Mesenchymal stem cell (in vitro differentiated cells and primary cell): ENCODE measurements at regions not wholly inside any gene's neighbourhood (a gene's known extent, or its start where the extent isn't known, plus 50 kb on each side); places are given as distances from the start of the nearest gene placed in this dataset.

ENCODE experiments used
- DNase-seq: peaks from one replicate; pipeline ENCODE4 v3.0.0-alpha.2; 2013
- H2AFZ ChIP-seq: one replicate; pipeline ENCODE4 v1.6.1; 2013; ENCODE audit warnings: low read depth, mild to moderate bottlenecking, control low read depth, inconsistent platforms, low read length, moderate library complexity
- H2AK5ac ChIP-seq: 2 replicates; pipeline ENCODE4 v1.6.1; 2013; ENCODE audit warnings: low read length, moderate library complexity, mild to moderate bottlenecking, inconsistent platforms; ENCODE audit not compliant: severe bottlenecking
- H2BK120ac ChIP-seq: one replicate; pipeline ENCODE4 v1.6.1; 2013; ENCODE audit warnings: low read depth, mild to moderate bottlenecking, inconsistent platforms, low read length, moderate library complexity
- H2BK12ac ChIP-seq, 2 experiments: one replicate each; pipeline ENCODE4 v1.6.1; 2013; ENCODE audit warnings: inconsistent platforms in 2 of 2, low read length in 2 of 2, mild to moderate bottlenecking in 2 of 2, moderate library complexity in 2 of 2, control low read depth in 1 of 2
- H2BK15ac ChIP-seq: one replicate; pipeline ENCODE4 v1.6.1; 2013; ENCODE audit warnings: mild to moderate bottlenecking, low read depth, inconsistent platforms; ENCODE audit not compliant: poor library complexity, severe bottlenecking
- H2BK5ac ChIP-seq: 2 replicates; pipeline ENCODE4 v1.6.1; 2013; ENCODE audit warnings: low read depth, mild to moderate bottlenecking, low read length, control low read depth, inconsistent platforms; ENCODE audit not compliant: poor library complexity, severe bottlenecking
- H3K14ac ChIP-seq, 2 experiments: one replicate each; pipeline ENCODE4 v1.6.1; 2013; ENCODE audit warnings: inconsistent platforms in 2 of 2, low read length in 2 of 2, control low read depth in 1 of 2, mild to moderate bottlenecking in 1 of 2, moderate library complexity in 1 of 2
- H3K18ac ChIP-seq, 2 experiments: one replicate each; pipeline ENCODE4 v1.6.1; 2013; ENCODE audit warnings: inconsistent platforms in 2 of 2, low read length in 2 of 2, control low read depth in 1 of 2, low read depth in 1 of 2, mild to moderate bottlenecking in 1 of 2
- H3K23ac ChIP-seq, 2 experiments: one replicate each; pipeline ENCODE4 v1.6.1; 2013; ENCODE audit warnings: inconsistent platforms in 2 of 2, low read length in 2 of 2, mild to moderate bottlenecking in 2 of 2, moderate library complexity in 2 of 2, control low read depth in 1 of 2
- H3K27ac ChIP-seq: 2 replicates; pipeline ENCODE4 v1.5.1; 2013; ENCODE audit warnings: mild to moderate bottlenecking, moderate library complexity, low read length, control low read depth, inconsistent platforms; ENCODE audit not compliant: poor library complexity, severe bottlenecking
- H3K27me3 ChIP-seq, 2 experiments: 2 replicates each; pipeline versions ENCODE4 v1.6.1 to v1.7.0; 2013; ENCODE audit warnings: low read length in 2 of 2, mild to moderate bottlenecking in 2 of 2, moderate library complexity in 2 of 2, control low read depth in 1 of 2, inconsistent platforms in 1 of 2; ENCODE audit not compliant: control insufficient read depth in 1 of 2, insufficient read depth in 1 of 2
- H3K36me3 ChIP-seq, 2 experiments: 2 replicates each; pipeline versions ENCODE4 v1.6.1 to v1.7.0; 2013; ENCODE audit warnings: low read length in 2 of 2, control low read depth in 1 of 2, inconsistent platforms in 1 of 2, low read depth in 1 of 2, mild to moderate bottlenecking in 1 of 2; ENCODE audit not compliant: insufficient read depth in 2 of 2, control insufficient read depth in 1 of 2
- H3K4ac ChIP-seq, 2 experiments: one replicate each; pipeline ENCODE4 v1.6.1; 2013; ENCODE audit warnings: inconsistent platforms in 2 of 2, low read length in 2 of 2, mild to moderate bottlenecking in 2 of 2, moderate library complexity in 2 of 2, control low read depth in 1 of 2, low read depth in 1 of 2
- H3K4me1 ChIP-seq: 2 replicates; pipeline ENCODE4 v1.6.1; 2013; ENCODE audit warnings: low read depth, low read length, control low read depth; ENCODE audit not compliant: control insufficient read depth, insufficient read depth
- H3K4me2 ChIP-seq: 2 replicates; pipeline ENCODE4 v1.6.1; 2013; ENCODE audit warnings: low read length, mild to moderate bottlenecking, inconsistent platforms; ENCODE audit not compliant: poor library complexity, severe bottlenecking
- H3K4me3 ChIP-seq, 2 experiments: 2 replicates each; pipeline versions ENCODE4 v1.5.1 to v1.7.0; 2013; ENCODE audit warnings: low read length in 2 of 2, mild to moderate bottlenecking in 2 of 2, control low read depth in 1 of 2, low read depth in 1 of 2; ENCODE audit not compliant: insufficient read depth in 1 of 2
- H3K79me1 ChIP-seq: replicated peaks from 2 replicates; pipeline ENCODE4 v1.6.1; 2013; ENCODE audit warnings: mild to moderate bottlenecking, control low read depth, low read length, inconsistent platforms; ENCODE audit not compliant: poor library complexity, severe bottlenecking
- H3K9ac ChIP-seq: 2 replicates; pipeline ENCODE4 v1.7.0; 2013; ENCODE audit warnings: mild to moderate bottlenecking, low read length, moderate library complexity
- H3K9me3 ChIP-seq: 2 replicates; pipeline ENCODE4 v1.7.0; 2013; ENCODE audit warnings: mild to moderate bottlenecking, low read length; ENCODE audit not compliant: control insufficient read depth
- H4K8ac ChIP-seq: one replicate; pipeline ENCODE4 v1.6.1; 2013; ENCODE audit warnings: inconsistent platforms, mild to moderate bottlenecking, low read length, moderate library complexity
- H4K91ac ChIP-seq: one replicate; pipeline ENCODE4 v1.6.1; 2013; ENCODE audit warnings: mild to moderate bottlenecking, low read length, inconsistent platforms
- WGBS: methylation state at CpG from one replicate; pipeline ENCODE4 v1.1.7; 2013; ENCODE audit warnings: mixed read lengths; 5-methylcytosine and 5-hydroxymethylcytosine counted together

GRCh38 chr3:153921826-153922225, 199.4 kb upstream of the ARHGEF26 start:
- no peak overlapping the region for H2AFZ ChIP-seq
- no peaks in the 10 kb centered on the region for H3K79me1 ChIP-seq
- no peak overlapping the region for H2BK5ac ChIP-seq
- H3K36me3 ChIP-seq, result no peaks in the 10 kb centered on the region
- no peak overlapping the region for H3K4ac ChIP-seq
- no peak overlapping the region for H2BK12ac ChIP-seq
- H2BK120ac ChIP-seq, result no peak overlapping the region
- H3K4me1 ChIP-seq, result no peaks in the 10 kb centered on the region
- no peak overlapping the region for H3K18ac ChIP-seq
- H3K9ac ChIP-seq, result no peak overlapping the region
- no peak overlapping the region for H4K8ac ChIP-seq
- H3K4me3 ChIP-seq, result no peak overlapping the region
- DNase-seq, result no peak
- no peak overlapping the region for H2AK5ac ChIP-seq
- no peak overlapping the region for H3K23ac ChIP-seq
- no peak overlapping the region for H4K91ac ChIP-seq
- H3K14ac ChIP-seq, result no peak overlapping the region
- no peaks in the 10 kb centered on the region for H3K9me3 ChIP-seq
- no peak overlapping the region for H3K27ac ChIP-seq
- no peak overlapping the region for H2BK15ac ChIP-seq
- H3K27me3 ChIP-seq, result no peaks in the 10 kb centered on the region
- H3K4me2 ChIP-seq, result no peak overlapping the region

GRCh38 chr3:153925841-153926514, 195.2 kb upstream of the ARHGEF26 start:
- Histone ChIP-seq H3K4me2 (no peak overlapping the region), H2BK15ac (no peak overlapping the region), H3K79me1 (no peaks in the 10 kb centered on the region), H3K18ac (no peak overlapping the region), H3K36me3 (no peaks in the 10 kb centered on the region), H3K4me1 (no peaks in the 10 kb centered on the region), H2BK5ac (no peak overlapping the region), H3K14ac (no peak overlapping the region), H2BK12ac (no peak overlapping the region), H3K4ac (no peak overlapping the region), H2AFZ (no peak overlapping the region), H4K8ac (no peak overlapping the region), H3K9ac (peak overlapping the region; percentile 81), H3K23ac (no peak overlapping the region), H3K27ac (no peak overlapping the region), H3K4me3 (peak overlapping the region in 1 of 2 experiments; percentile 16), H2BK120ac (no peak overlapping the region), H2AK5ac (no peak overlapping the region), H3K9me3 (no peaks in the 10 kb centered on the region), H3K27me3 (no peaks in the 10 kb centered on the region), H4K91ac (no peak overlapping the region)
- WGBS, result 82% methylated on average over 2 of the region's 2 CpGs
- no peak for DNase-seq

- H3K14ac ChIP-seq, result no peak overlapping the region
- peak; percentile 9 for DNase-seq
- H3K18ac ChIP-seq, result no peak overlapping the region
- peak overlapping the region in 1 of 2 experiments; percentile 16 for H3K4me3 ChIP-seq
- no peaks in the 10 kb centered on the region for H3K36me3 ChIP-seq
- H2BK15ac ChIP-seq, result no peak overlapping the region
- no peaks in the 10 kb centered on the region for H3K79me1 ChIP-seq
- no peak overlapping the region for H2BK12ac ChIP-seq
- H3K4me1 ChIP-seq, result no peaks in the 10 kb centered on the region
- no peaks in the 10 kb centered on the region for H3K9me3 ChIP-seq
- no peak overlapping the region for H4K8ac ChIP-seq
- H3K4ac ChIP-seq, result no peak overlapping the region
- H2AK5ac ChIP-seq, result no peak overlapping the region
- H3K27me3 ChIP-seq, result no peaks in the 10 kb centered on the region
- H3K9ac ChIP-seq, result peak overlapping the region; percentile 81
- H4K91ac ChIP-seq, result no peak overlapping the region
- 52% methylated on average over 4 of the region's 5 CpGs for WGBS
- H3K4me2 ChIP-seq, result no peak overlapping the region
- no peak overlapping the region for H2BK5ac ChIP-seq
- no peak overlapping the region for H2BK120ac ChIP-seq
- H3K27ac ChIP-seq, result no peak overlapping the region
- H3K23ac ChIP-seq, result no peak overlapping the region
- H2AFZ ChIP-seq, result no peak overlapping the region
Measured at GRCh38 chr3:153927107-153927506, 194.1 kb upstream of the ARHGEF26 start.

- Histone ChIP-seq H3K27me3 (no peaks in the 10 kb centered on the region), H3K4ac (no peak overlapping the region), H4K91ac (no peak overlapping the region), H3K27ac (no peak overlapping the region), H2BK5ac (no peak overlapping the region), H3K4me2 (no peak overlapping the region), H2BK120ac (no peak overlapping the region), H3K4me1 (no peaks in the 10 kb centered on the region), H3K9ac (no peak overlapping the region), H3K18ac (no peak overlapping the region), H3K14ac (no peak overlapping the region), H3K79me1 (no peaks in the 10 kb centered on the region), H3K9me3 (no peaks in the 10 kb centered on the region), H3K23ac (no peak overlapping the region), H2BK12ac (no peak overlapping the region), H2BK15ac (no peak overlapping the region), H2AK5ac (no peak overlapping the region), H3K36me3 (no peaks in the 10 kb centered on the region), H2AFZ (no peak overlapping the region), H4K8ac (no peak overlapping the region), H3K4me3 (no peak overlapping the region)
- DNase-seq, result no peak
Measured at GRCh38 chr3:153928851-153929250, 192.3 kb upstream of the ARHGEF26 start.
